Stimulated activated CD4-positive, alpha-beta T cell treated with anti-CD3 and anti-CD28 coated beads, Interleukin-4, amount 100 ng/mL, for 48 hours (primary cell): ENCODE measurements at regions not wholly inside any gene's neighbourhood (a gene's known extent, or its start where the extent isn't known, plus 50 kb on each side); places are given as distances from the start of the nearest gene placed in this dataset.
"Not testable (repeated sequence)": the region's sequence is repeated elsewhere in the genome, so short reads cannot be mapped to it uniquely, and the experiment has no call there.

Source experiments
- DNase-seq, 2 donors: peaks; one replicate each; pipeline ENCODE4 v3.0.0-alpha.2; 2020; ENCODE audit warnings: low read depth in 2 of 2

DNA sequence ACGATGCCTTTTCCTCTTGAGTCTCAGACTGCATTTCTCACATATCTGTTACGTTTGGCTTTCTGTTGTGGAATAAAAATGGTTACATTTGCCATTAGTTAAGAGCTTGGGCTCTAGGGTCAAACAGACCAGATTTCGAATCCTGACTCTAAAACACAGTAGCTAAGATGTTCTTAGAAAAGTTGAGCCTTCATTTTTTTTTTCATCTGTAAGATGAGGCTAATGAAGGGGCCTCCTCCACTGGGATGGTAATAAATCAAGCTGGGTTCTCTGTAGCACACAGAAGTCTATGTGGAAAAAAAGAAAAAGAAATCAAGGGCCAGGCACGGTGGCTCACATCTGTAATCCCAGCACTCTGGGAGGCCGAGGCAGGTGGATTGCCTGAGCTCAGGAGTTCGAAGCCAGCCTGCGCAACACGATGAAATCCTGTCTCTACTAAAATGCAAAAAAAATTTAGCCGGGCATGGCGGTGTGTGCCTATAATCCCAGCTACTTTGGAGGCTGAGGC, 49.9 kb upstream of the CAPRIN1 start:
- no peak for DNase-seq

DNA sequence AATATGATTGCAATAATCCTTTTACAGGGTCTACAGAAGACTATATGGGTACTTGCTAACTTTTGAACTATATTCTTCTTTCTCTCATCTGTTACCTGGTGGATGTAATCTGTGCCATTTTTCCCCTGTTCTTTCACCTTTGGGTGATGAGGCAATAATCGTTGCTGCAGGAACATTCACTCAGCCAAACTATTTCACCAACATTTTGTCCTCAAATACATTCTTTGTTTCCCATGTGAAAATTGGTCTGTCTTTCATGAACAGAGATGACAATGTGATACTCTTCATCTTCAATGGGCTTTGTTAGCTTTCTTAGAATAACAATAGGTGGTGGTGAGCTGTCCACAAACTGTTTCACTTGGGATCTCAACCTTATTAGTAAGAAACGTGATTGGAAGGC, 52.1 kb upstream of the CAPRIN1 start:
- DNase-seq, result no peak

DNA sequence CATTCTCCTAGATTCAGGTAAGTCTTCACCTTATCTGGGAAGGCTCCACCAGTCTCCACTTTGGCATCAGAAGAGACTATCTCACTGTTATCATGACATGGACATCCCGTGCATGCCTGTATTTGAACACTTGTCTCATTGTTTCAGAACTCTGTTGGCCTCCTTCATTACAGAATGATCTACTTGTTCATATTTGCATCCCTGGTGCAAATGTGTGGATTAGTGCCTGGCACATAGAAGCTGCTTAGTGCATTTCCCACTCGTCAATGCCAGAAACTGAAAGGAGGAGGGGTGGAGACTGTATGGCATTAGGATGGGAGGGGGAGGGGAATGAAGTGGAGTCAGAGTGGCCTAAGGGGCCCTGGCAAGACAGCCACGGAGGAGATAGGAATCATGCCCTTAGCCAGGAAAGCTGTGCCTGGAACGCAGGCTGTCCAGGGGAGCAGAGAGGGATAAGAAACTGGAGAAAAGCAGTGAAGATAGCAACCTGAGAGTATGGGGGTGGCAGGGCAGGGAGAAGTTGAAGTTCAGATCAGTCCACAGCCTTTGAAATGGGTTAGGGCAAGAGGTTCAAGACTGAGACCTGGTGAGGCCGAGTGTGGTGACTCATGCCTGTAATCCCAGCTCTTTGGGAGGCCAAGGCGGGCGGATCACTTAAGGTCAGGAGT, 53.8 kb upstream of the CAPRIN1 start:
- no peak for DNase-seq

- DNase-seq, result peak; percentile 59 to 65
Measured at GRCh38 chr11:33996498-33997454, 54.8 kb upstream of the CAPRIN1 start.

GRCh38 chr11:33994937-33995336, 56.6 kb upstream of the CAPRIN1 start:
- no peak for DNase-seq

DNA sequence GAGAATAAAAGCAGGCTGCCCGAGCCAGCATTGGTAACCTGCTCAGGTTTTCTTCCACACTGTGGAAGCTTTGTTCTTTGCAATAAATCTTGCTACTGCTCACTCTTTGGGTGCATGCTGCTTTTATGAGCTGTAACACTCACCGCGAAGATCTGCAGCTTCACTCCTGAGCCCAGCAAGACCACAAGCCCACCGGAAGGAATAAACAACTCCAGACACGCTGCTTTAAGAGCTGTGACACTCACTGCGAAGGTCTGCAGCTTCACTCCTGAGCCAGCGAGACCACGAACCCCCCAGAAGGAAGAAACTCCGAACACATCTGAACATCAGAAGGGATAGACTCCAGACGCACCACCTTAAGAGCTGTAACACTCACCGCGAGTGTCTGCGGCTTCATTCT, 60.4 kb upstream of the CAPRIN1 start:
- DNase-seq, result not testable (repeated sequence)

DNA sequence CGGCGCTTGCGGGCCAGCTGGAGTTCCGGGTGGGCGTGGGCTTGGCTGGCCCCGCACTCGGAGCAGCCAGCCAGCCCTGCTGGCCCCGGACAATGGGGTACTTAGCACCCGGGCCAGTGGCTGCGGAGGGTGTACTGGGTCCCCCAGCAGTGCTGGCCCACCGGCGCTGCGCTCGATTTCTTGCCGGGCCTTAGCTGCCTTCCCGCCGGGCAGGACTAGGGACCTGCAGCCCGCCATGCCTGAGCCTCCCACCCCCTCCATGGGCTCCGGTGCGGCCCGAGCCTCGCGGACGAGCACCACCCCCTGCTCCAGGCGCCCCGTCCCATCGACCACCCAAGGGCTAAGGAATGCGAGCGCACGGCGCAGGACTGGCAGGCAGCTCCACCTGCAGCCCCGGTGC, 61.4 kb upstream of the CAPRIN1 start:
- DNase-seq, result not testable (repeated sequence)

- DNase-seq, result no peak
Measured at GRCh38 chr11:33989461-33989860, 62.1 kb upstream of the CAPRIN1 start.

DNA sequence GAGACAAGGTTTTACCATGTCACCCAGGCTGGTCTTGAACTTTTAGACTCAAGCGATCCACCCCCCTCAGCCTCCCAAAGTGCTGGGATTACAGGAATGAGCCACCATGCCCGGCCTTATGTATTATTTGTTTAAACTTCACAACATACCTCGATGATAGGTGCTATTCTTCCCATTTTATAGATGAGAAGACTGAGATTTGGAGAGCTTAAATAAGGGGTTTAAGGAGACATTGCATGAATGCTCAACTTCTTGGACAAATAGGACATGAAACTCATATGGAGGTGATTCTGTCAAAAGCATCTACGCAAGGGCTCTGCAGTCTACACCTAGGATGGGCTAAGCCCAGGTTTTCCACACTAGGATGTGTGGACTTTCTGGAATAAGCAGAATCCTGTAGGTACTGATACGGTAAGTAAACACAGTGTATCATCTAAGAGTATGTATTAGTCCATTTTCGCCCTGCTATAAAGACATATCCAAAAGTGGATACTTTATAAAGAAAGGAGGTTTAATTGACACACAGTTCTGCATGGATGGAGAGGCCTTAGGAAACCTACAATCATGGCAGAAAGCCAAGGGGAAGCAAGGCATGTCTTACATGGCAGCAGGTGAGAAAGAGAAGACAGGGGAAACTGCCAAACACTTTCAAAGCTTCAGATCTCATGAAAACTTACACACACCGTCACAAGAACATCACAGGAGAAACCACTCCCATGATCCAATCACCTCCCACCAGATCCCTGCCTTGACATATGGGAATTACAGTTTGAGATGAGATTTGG, 62.8 kb upstream of the CAPRIN1 start:
- no peak for DNase-seq

DNA sequence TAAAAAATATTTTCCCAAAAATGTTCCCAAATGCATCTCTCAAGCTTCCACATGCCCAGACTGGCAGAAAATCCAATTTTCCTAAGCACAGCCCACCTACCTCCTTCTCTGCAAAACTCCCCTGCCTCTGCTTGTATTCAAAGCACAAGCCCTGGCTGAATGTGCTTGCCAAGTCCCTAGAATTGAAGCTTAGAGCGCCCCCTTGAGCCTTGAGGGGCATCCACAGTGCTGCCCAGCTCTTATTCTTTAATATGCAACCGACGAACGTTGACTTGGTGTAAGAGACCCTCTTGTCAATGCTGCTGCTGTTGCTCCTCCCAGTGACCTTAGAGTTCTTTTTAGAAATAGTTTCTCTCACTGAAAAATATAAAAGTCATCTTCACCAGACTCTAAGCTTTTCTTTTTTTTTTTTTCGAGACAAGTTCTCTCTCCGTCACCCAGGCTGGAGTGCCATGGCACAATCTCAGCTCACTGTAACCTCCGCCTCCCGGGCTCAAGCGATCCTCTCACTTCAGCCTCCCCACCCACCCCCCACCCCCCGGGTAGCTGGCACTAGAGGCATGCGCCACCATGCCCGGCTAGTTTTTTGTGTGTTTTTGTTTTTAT, 63.5 kb upstream of the CAPRIN1 start:
- peak; percentile 63 to 71 for DNase-seq

DNA sequence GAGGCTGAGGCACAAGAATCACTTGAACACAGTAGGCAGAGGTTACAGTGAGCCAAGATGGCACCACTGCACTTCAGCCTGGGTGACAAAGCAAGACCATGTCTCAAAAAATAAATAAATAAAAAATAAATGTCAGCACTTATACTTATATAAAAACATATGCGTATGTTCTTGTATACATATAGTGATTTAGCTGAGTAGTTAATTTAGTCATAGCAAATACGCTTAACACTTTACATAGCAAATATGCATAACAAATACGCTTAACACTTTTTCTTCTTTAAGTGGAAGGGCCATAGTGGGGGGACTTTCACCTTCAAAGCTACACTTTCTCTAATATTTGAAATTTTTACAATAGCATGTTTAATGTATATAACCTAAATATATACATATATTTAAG, 64.0 kb upstream of the CAPRIN1 start:
- DNase-seq, result no peak

- not testable (repeated sequence) for DNase-seq
Measured at GRCh38 chr11:33986597-33987501, 64.7 kb upstream of the CAPRIN1 start.

DNA sequence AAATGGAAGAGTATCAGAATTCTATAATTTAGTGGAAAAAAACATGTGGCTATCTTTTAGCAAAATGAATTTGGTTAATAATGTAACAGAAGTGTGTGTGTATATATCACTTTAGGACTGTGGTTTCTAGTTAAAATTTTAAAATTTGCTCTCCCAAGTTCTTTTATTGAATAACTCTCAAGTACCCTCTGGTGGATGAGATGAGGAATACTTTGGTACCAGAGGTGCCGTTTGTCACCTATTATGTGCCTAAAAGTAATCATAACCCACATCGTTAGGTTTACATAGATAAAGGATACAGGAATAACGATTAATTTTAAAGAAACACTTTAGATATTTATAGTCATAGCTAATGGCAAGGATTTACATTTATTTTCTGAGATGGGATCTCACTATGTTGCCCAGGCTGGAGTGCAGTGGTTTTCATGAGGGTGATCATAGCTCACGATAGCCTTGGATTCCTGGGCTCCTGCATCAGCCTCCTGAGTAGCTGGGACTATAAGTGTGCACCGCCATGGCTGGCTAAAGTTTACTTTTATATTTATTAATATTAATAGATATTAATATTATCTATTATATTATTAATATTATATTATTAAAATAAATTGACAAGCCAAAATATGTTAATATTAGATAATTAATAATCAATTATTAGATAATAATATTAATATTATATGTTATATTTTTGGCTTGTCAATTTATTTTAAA, 66.7 kb upstream of the CAPRIN1 start:
- no peak for DNase-seq

- no peak for DNase-seq
Measured at GRCh38 chr11:33982661-33983060, 68.9 kb upstream of the CAPRIN1 start.

- DNase-seq, result no peak
Measured at GRCh38 chr11:33980897-33981296, 70.6 kb upstream of the CAPRIN1 start.

DNA sequence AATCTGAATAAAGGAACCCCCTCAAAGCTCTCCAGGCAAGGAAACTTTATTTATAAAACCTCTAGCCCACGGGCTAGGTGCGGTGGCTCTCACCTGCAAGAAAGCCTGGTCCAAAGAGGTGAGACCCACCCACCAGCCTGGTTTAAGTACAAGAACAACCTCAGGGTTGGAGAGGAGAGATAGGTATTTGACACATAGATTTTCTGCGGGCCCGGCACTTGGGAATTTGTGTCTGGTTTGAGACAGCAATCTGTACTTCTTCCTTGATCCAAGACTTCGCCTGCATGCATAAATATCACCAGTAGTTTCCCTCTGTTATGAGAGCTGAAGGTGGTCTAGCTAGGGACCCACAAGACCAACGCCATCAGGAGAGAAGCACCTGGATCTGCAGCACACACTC, 73.2 kb upstream of the CAPRIN1 start:
- no peak for DNase-seq

DNA sequence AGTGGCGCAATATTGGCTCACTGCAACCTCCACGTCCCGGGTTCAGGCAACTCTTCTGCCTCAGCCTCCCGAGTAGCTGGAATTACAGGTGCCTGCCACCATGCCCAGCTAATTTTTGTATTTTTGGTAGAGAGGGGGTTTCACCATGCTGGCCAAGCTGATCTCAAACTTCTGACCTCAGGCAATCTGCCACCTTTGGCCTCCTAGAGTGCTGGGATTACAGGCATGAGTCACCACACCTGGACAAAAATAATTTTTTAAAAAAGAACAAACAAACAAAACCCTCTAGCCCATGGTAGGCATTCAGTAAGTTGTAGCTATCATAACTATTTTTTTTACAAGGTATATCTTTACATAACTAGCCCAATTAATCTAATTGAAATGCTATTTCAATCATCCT, 73.9 kb upstream of the CAPRIN1 start:
- DNase-seq, result no peak

DNA sequence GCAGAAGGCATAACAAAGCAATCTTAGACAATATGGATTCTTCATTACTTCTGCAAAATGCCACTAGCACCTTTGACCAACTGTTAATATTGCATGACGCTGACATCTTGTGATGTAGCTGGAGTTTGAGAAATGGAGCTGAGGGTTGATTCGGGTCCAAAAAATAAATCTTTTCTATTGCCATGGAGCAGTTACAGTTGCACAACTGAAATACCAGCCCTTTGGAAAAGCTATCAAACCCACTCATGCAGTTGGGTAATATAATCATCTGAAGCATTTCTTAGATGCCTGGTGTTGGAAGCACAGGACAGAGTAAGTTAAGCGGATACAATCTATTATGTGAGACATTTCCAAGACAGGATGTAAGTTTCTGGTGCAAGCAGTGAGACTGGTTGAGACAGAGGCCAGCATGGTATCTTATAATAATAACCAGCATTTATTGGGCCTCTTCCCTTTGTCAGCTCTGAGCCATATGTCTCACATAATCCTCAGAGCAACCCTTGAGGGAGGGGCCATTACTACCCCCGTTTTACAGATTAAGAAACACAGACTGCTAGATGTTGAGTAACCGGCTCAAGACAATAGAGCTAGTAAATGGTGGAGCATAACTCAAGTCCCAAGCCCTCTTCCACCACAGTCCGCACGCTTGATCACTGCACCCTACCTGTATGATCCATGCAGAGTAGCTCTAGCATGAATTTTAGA, 74.9 kb upstream of the CAPRIN1 start:
- no peak for DNase-seq

- no peak for DNase-seq
Measured at GRCh38 chr11:33974804-33975203, 76.7 kb upstream of the CAPRIN1 start.
